AG04449 (cell line): ENCODE measurements at regions not wholly inside any gene's neighbourhood (a gene's known extent, or its start where the extent isn't known, plus 50 kb on each side); places are given as distances from the start of the nearest gene placed in this dataset.

Experiments
- CTCF ChIA-PET: fragments of 350-600 bp; formaldehyde crosslinking; extraction: SDS; loops from one replicate; lab custom pipeline; 2021; ENCODE audit warnings: antibody characterized with exemption; lab: Yijun Ruan, JAX
- POLR2A ChIA-PET: fragments of 400-600, 350-600 bp; formaldehyde crosslinking; extraction: SDS; loops from one replicate; lab custom pipeline; 2020; ENCODE audit warnings: antibody characterized with exemption, inconsistent platforms; lab: Yijun Ruan, JAX
- DNase-seq: peaks from one replicate; pipeline ENCODE4 v3.0.0-alpha.2; 2010; ENCODE audit warnings: low read depth, low spot score
- H3K4me3 ChIP-seq: 2 replicates; pipeline ENCODE4 v1.5.1; 2011; ENCODE audit warnings: low read depth, mild to moderate bottlenecking, control low read depth, low read length
- TF ChIP-seq, protein P1 (sequence below): IDR thresholded peaks from one replicate; pipeline ENCODE4 v1.5.1; 2011; ENCODE audit warnings: mild to moderate bottlenecking, moderate library complexity, low read length, control low read depth, inconsistent platforms; ENCODE audit not compliant: insufficient read depth; ENCODE audit errors: missing control alignments

DNA sequence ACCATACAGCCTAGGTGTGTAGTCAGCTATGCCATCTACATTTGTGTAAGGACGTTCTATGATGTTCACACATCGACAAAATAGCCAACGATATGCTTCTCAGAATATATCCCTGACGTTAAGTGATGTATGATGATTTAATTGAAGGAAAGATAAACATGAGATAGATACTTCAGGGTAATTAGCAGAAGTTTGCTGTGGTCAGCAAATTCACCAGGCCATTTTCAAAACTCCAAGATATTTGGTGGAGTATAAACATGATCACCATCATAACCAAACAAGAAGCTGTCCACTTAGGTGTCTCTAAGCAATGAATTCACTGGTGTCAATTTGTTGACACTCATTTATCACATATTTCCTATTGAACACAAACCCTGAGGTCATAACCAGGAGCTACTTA, 885.6 kb upstream of the NR2F2 start:
- ChIA-PET POLR2A (no interaction called here), CTCF (no interaction called here)
- no peak for DNase-seq
- TF ChIP-seq, protein P1, sequence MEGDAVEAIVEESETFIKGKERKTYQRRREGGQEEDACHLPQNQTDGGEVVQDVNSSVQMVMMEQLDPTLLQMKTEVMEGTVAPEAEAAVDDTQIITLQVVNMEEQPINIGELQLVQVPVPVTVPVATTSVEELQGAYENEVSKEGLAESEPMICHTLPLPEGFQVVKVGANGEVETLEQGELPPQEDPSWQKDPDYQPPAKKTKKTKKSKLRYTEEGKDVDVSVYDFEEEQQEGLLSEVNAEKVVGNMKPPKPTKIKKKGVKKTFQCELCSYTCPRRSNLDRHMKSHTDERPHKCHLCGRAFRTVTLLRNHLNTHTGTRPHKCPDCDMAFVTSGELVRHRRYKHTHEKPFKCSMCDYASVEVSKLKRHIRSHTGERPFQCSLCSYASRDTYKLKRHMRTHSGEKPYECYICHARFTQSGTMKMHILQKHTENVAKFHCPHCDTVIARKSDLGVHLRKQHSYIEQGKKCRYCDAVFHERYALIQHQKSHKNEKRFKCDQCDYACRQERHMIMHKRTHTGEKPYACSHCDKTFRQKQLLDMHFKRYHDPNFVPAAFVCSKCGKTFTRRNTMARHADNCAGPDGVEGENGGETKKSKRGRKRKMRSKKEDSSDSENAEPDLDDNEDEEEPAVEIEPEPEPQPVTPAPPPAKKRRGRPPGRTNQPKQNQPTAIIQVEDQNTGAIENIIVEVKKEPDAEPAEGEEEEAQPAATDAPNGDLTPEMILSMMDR, result no peak
- no peak overlapping the region for H3K4me3 ChIP-seq

- CTCF ChIA-PET, result no interaction called here
Observed at GRCh38 chr15:95446854-95447253, 883.6 kb upstream of the NR2F2 start.

GRCh38 chr15:95447486-95447885, 883.0 kb upstream of the NR2F2 start:
- no peak overlapping the region for H3K4me3 ChIP-seq
- TF ChIP-seq, protein P1, result no peak
- POLR2A ChIA-PET, result no interaction called here
- CTCF ChIA-PET, result no interaction called here
- no peak for DNase-seq

More at GRCh38 chr15:95446854-95447253, 883.6 kb upstream of the NR2F2 start:
- TF ChIP-seq, protein P1, result no peak
- POLR2A ChIA-PET, result no interaction called here
- H3K4me3 ChIP-seq, result no peak overlapping the region
- no peak for DNase-seq

GRCh38 chr15:95448531-95449229, 881.8 kb upstream of the NR2F2 start:
- TF ChIP-seq, protein P1, result no peak
- no peak for DNase-seq
- ChIA-PET POLR2A (no interaction called here), CTCF (no interaction called here)
- H3K4me3 ChIP-seq, result no peak overlapping the region

DNA sequence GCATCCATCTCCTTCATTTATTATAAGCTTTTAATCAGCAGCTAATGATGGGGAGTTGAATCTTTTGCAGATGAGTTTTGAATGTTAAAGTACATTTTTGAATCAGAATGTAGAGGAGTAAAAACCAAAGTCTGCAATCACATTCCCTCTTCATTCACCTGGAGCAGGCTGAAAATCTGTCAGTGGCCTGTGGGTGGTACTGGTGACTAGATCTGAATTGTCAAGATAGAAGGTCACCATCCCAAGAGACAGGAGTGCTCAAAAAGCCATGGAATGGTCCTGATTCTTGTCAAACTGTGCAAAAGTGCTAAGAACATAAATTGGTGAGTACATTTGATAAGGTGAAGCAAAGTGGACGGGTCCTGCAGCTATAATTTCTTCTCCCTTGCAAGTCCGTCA, 881.3 kb upstream of the NR2F2 start:
- no peak overlapping the region for H3K4me3 ChIP-seq
- ChIA-PET POLR2A (no interaction called here), CTCF (no interaction called here)
- no peak for DNase-seq
- TF ChIP-seq, protein P1, result no peak

GRCh38 chr15:95450413-95450812, 880.1 kb upstream of the NR2F2 start:
- no peak for DNase-seq
- no peak overlapping the region for H3K4me3 ChIP-seq
- TF ChIP-seq, protein P1, result no peak
- CTCF ChIA-PET, result no interaction called here
- POLR2A ChIA-PET, result no interaction called here
